Right renal pelvis (tissue), 4 donors: ENCODE measurements at regions not wholly inside any gene's neighbourhood (a gene's known extent, or its start where the extent isn't known, plus 50 kb on each side); places are given as distances from the start of the nearest gene placed in this dataset.
"Not testable (repeated sequence)": the region's sequence is repeated elsewhere in the genome, so short reads cannot be mapped to it uniquely, and the experiment has no call there.

ENCODE experiments used
- DNase-seq, 4 donors: peaks; one replicate each; pipeline ENCODE4 v3.0.0-alpha.2; 2013; ENCODE audit warnings: low read depth in 4 of 4, low spot score in 3 of 4, missing footprints in 1 of 4

DNA sequence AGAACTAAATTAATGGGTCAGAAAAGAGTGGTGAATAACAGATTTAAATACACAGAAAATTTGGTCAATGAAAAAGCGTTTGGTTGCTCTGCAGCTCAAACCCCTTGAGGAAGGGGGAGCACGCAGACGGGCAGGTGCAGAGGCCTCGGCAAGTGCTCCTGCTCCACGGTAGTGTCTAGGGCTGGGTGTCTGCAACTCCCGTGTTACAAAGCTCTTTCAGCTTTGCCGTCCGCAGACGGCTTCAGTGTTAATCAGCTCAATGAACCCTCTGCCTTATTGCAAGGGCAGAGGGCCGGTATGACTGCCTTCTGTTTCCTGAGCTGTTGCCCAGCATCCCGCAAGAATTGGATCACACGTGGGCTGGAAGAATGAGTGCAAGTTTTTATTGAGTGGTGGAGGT lies 125.7 kb upstream of the TRHDE start:
- no peak for DNase-seq

DNA sequence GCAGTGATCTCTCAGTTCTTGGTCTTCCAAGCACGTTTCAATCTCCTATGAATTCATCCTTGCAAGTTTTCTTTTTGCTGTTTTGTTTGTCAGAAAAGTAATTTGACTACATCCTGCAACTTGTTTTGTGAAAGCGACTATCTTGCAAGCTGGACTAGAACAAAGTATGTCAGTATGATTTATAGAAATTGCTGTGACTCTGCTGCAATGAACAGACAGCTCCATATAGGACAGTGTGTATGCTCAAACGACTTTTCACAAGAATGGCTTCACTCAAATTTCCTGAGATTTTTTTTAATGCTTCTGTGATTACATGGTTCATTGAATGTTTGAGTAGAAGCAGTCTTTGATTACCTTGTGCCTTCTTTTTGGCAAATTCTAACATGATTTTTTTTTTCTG lies 123.5 kb upstream of the TRHDE start:
- DNase-seq, result no peak

DNA sequence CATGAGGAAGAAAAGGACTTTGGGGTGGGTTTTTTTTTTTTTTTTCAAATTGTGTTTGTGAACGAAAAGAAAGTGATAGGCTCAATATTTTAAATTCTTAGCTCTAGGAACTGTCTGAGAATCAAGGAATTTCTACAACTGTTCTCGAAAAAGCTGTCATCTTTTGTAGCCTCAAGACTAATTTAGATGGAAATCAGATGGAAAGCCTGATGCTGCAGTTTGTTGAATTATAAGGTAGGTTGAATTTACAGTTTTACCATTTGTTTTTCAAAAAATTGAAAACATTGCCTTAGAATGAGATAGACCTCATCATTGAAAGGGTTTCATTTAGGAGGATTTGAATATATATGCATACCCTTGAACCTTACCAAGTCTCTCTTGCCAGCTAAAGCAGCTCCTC lies 109.3 kb upstream of the TRHDE start:
- DNase-seq, result no peak

DNA sequence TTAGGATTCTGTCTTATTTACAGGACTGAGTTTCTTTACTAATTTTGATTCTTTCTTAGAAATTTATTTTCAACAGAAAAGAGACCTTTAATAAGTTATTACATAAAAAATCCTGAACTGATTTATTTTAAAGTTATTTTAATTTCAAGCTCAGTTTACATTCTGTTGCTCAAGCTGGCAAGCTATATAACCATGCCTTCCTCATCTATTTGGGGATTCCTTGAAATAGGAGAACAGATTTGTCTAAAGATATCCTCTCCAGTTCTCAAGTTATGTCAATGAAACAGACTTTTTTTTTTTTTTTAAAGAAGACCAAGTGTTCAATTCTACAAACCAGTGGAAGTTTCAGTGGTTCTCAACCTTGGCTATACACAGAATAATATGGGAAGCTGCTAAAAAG lies 103.3 kb upstream of the TRHDE start:
- DNase-seq, result no peak

DNA sequence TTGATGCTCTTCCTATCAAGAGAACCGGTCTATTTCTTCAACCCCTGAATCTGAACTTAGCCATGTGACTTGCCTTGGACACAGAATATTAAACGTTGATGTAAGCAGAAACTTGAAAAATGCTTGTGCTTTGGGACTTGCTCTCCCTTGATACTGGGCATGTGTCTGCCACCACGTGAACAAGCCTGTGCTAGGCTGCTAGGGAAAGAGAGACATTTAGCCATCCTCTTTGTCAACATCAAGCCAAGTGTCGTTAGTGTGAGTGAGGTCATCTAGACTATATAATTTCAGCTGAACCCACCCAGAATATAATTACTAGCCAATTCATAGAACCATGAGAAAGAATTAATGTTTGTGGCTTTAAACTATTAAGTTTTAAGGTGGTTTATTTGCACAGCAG lies 98.2 kb upstream of the TRHDE start:
- DNase-seq, result no peak

DNA sequence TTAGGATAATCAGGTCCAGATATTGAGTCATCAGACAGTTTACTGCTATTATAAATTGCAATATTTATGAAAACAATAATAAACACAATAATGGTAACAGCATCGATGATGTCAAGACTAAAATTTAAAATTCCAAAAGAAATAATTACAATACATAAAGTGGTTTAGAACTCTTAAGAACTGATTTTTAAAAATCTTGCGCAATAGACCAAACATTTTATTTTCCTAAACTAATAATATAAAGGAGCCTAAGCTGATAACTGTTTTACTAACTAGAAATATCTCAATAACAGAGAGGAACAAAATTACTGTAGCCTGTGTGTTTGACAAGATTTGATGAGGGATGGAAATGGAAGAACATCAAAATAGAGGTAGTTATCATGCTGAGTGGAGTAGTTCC lies 93.9 kb upstream of the TRHDE start:
- no peak for DNase-seq

DNA sequence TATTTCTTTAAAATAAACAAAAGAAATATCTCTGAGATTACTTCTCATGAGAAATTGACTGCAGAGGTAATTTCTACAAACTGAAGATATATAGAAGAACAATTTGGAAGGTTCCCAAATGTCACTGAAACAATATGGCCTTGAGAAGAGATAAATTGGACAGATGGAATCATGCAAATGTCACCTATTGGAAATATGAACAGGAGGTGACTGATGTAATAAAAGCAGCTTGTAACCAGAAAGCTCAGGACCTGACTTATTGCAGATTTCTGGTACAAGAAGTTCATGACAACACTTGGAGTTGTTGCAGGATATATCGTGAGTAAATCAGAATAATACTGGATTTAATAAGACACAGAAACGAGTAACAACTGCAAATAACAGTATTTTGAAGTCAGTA lies 93.3 kb upstream of the TRHDE start:
- no peak for DNase-seq

DNA sequence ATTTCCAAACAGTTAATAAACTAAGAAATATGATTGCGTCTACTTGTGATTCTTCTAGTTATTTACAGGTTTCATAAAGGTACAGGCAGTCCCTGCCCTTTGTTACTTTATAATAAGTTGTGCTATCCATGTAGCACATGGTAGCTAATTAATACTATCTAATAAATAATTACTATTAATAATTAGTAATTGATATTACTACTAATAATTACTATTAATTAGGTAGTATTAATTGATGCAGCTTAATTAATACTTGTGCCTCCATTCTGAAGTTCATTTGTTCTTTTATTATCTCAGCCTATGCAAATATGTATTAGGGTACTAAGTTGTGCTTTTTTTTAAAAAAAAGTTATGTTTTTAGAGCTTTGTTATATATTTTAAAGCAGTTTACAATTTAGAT lies 92.3 kb upstream of the TRHDE start:
- DNase-seq, result no peak

DNA sequence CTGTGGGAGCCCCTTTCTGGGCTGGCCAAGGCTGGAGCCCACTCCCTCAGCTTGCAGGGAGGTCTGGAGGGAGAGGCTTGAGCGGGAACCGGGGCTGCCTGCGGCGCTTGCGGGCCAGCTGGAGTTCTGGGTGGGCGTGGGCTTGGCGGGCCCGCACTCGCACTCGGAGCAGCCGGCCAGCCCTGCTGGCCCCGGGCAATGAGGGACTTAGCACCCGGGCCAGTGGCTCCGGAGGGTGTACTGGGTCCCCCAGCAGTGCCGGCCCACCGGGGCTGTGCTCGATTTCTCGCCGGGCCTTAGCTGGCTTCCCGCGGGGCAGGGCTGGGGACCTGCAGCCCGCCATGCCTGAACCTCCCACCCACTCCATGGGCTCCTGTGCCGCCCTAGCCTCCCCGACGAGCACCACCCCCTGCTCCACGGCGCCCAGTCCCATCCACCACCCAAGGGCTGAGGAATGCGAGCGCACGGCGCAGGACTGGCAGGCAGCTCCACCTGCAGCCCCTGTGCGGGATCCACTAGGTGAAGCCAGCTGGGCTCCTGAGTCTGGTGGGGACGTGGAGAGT lies 87.1 kb upstream of the TRHDE start:
- DNase-seq, result not testable (repeated sequence)

DNA sequence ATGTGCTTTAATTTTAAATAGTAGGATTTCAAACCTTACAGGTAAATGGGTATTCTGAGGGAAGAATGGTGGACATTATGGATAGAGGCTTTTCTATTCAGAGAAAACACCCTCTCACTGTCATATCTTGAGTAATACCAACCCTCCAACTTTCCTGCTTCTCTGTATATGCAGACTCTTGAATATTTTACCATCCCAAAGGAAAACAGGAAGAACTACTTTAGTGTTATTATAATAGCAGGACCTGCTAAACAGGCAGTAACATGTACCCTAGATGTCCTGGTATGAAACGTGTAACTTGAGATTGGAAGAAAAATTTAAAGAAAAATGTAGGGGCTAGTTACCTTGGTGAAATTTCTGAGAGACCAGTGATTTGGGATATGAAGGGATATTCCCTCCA lies 82.9 kb upstream of the TRHDE start:
- DNase-seq, result no peak

DNA sequence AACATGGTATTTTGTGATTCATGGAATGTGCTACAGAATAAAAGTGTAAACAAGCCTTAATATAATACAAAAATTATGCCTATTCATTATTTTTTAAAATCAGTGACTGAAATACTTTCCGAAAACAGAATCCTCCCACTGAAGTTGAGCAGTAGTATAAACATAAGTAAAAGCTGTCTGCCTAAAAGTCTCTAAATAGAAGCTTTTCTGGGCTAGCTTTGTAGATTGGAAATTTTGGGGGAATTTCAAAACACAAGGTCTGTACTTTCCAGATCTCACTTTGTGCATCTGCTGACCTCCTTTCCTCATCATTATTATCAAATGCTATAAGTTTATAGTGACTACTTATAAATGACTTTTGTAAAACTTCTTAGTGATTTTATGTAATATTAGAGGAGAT lies 80.4 kb upstream of the TRHDE start:
- no peak for DNase-seq

DNA sequence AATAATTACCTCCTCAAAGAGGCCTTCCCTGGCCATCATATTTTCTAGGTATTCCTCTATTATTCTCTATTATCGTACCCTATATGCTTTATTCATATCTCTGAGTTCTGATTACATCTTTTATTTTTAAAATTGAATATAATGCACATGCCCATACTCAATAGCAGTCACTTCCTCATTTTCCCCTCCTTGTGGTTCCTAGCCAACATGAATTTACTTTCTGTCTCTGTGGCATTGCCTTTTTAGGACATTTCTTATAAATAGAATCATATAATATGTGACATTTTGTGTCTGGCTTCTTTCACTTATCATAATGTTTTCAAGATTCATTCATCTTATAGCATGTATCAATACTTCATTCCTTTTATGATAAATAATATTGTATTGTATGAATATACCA lies 74.4 kb upstream of the TRHDE start:
- no peak for DNase-seq

DNA sequence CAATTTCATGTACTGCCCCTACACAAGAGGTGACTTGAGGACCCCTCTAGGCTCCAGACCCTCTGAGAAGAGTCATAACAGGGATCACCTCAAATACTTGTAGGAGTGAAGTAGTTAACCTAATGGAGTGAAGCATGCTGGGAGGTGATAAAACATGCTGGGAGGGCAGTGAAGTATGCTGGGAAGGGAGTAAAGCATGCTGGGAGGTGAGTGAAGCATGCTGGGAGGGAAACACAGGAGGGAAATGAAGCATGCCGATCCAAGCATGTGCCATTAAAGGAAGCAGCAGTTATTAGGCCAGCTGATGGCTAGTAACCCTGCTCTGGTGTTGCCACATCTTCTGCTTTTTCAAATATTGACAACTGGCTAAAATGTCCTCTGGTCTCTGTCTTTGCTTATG lies 70.7 kb upstream of the TRHDE start:
- DNase-seq, result no peak

DNA sequence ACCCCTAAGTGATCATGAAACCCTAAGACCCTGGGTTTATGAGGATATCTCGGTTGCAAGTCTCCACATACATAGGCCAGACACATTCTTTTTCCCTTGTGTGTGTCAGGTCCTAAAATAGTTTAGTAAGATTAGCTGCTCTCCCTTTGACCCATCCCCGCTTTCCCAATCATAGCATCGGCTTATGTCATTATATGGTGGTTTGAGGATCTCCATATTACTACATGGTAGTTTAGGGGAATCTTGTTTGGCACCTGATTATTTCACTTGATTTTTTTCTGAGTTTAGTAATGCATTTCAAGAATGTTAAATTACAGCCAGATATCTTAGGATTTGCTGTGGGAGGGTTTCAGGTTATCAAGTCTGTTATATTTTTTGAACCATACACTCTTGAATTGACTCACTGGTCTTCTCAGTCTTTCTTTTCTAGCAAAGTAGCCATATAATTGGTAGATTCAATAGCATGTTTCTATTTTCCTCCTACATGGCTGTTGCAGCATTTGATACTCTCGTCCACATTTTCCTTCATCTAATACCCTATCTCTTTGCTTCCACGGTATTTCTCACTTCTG lies 68.3 kb upstream of the TRHDE start:
- no peak for DNase-seq

DNA sequence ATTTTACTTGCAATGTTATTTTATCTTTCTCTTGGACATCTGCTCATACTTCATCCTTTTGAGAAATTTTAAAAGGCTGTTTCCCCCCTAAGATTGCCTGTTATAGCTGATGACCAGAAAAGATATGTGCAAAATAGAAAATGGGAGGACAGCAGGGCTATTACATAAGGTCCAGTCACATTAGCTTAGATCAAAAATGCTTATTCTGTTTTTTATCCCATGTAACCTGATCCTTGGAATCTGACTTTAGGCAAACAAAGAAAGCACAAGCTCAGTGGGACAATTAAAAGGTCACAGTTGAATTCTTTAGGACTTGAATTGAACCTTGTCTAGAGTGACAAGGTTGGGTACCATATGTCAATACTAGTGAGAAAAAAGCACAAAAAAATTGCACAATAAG lies 65.1 kb upstream of the TRHDE start:
- DNase-seq, result peak in 2 of 4 donors; percentile 0 to 2

DNA sequence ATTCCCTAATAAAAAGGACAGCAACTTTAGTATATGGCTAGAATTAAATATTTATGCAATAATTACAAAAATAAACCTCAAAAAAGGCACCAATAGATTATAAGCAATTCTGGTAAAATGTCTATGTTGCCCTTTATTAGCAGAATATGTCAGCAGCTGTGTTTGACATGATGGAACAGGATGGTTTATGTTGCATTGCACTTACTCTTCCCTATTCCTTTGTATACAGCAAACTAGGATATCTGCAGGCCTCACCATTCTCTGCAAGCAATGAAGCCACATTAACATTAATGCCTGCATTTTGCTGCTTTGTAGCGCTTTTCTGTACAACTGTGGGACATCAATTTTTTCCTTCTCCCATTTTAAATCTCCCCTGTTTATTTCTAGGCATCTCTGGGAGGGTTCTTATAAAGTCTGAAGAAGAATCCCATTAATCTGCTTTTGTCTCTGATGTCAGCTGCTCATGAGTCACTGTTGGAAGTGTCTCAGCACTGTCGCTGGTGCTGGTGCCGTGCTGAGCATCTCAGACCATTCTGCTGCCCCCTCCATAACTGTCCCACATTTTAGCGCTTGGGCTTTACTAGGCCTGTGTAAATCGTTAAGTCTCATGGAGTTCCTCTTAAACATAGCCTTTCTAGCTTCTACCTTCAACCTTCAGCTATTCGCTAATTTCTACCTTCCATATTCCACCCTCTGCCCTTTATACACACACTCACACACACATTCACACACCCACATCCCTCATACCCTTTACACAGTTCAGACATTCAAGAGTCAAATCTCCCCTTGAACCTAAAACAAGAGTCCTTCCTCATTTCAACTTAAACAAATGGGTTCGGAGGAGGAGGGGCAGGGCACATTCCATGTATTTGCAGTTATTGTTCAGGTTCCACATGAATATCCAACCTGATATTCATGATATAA lies 64.4 kb upstream of the TRHDE start:
- no peak for DNase-seq

DNA sequence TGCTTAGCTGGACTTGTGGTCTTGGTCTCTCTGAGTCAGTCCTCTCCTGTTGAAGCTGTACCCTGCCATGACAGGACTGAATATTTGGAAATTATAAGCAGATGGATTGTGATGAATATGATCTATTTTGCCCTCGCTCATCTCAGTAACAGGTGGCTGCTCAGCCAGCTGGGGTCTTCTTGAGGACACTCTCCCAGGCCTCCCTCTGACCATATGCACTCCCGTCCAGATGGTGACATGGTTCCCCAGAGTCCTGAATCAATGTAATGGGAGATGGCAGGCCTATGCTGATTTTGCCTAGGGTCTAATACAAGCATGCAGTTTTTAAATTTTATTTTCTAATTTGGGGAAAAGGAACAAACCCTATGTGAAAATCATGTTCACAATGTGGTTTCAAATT lies 63.1 kb upstream of the TRHDE start:
- DNase-seq, result no peak

DNA sequence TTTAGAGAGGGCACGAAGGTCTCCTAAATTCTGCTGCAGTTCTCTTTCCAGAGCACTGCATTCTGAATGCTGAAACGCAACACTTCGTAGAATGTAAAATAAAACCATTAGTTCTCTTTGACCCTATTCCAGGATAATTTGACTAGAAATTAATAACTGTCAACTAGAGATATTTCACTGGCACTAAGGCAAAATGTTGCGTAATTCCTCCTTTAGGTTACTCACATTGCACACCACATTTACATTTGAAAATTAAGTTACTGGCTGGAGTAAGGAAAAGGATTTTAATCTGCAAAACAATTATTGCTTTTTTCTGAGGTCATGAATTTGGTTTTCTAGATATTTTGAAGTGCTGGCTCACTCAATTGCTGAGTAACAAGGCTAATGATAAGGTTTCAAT lies 58.0 kb upstream of the TRHDE start:
- no peak for DNase-seq

DNA sequence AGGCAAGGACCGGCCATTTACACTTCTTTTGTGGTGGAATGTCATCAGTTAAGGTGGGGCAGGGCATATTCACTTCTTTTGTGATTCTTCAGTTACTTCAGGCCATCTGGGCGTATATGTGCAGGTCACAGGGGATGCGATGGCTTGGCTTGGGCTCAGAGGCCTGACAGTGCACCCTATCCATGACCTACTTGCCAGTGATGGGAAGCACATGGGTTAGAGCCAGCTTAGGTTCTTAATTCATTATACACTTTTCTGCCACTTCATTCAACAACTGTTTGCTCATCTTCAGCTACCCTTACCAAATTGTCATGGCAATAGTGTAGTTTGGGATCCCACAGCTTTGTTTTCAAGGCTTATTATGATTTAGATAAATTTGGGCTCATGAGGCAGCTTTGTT lies 56.9 kb upstream of the TRHDE start:
- DNase-seq, result not testable (repeated sequence)

DNA sequence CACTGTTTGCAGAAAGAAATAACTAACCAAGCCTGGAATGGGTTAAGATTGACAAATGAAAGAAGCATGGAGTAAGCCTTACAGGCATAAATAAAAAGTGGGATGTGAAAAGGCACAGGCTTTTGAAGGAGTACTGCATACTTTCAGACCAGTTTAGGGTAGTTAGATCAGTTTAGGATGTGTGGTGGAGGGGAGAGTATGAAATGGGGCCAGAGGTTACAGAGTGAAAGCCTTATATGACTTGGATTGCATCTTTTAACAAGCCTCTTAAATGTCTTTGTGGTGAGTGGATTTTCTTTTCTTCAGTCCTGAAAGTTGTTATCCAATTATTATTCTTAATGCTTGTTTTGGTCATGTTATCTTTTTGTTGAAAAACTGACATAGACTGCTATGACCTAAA lies 52.2 kb upstream of the TRHDE start:
- no peak for DNase-seq
